ENCODE measurements at regions not wholly inside any gene's neighbourhood (a gene's known extent, or its start where the extent isn't known, plus 50 kb on each side); places are given as distances from the start of the nearest gene placed in this dataset.

DNA sequence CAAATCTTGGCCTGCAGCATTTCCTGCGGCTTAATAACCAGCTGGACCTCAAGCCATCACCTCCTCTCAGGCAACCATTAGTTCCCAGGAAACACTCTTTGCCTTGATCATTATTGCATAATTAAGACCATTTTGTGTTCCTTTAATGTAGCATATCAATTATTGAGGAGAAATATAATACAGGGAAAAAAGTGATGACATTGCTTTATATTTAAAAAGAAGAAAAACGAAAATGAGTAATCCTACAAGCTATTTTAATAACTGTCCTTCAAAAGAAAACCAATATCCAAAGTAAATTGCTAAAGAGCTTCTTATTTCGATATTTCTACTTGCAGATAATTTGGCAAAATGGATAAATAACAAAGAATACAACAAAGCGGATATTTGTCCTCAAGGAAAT, 1084.7 kb downstream of the EFNB2 start:
- H3K9me3 ChIP-seq (ENCODE audit: low read depth, low read length), result no peaks in the 10 kb centered on the region
- H3K36me3 ChIP-seq (ENCODE audit: insufficient read depth, low read length), result no peaks in the 10 kb centered on the region
- TF ChIP-seq POLR2AphosphoS5 (IDR thresholded peaks at IDR 0.05; ENCODE audit: borderline replicate concordance, low read depth, low read length) (no peak), EZH2 (IDR thresholded peaks at IDR 0.05) (no peak), FOXP2 (optimal IDR thresholded peaks at IDR 0.05; ENCODE audit: control extremely low read depth, extremely low read length, insufficient read depth) (no peak)
- H3K27ac ChIP-seq, result no peak overlapping the region
- no peak overlapping the region for H3K4me3 ChIP-seq
- no peak for DNase-seq (ENCODE audit: low read depth, low spot score)
- no peak overlapping the region for H3K9ac ChIP-seq (ENCODE audit: insufficient read length)

DNA sequence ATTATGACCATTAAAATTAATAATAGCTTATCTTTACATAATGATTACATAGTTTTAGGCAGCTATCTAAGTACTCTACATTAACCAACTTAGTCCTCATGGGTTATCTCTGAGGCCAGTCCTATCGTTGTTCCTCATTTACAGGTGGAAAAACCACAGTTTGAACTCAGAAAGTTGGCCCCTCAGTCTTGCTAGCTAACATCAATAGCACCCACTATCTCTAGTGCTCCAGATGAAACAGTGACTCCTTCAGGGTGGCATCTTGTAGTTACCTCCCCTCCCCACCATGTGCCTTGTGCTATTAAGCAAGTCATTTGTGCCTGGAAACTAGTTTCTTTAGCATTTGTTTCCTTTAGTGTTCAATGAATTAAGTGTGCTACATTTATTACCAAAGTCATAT, 1086.7 kb downstream of the EFNB2 start:
- DNase-seq (ENCODE audit: low read depth, low spot score), result no peak
- TF ChIP-seq FOXP2 (optimal IDR thresholded peaks at IDR 0.05; ENCODE audit: control extremely low read depth, extremely low read length, insufficient read depth) (no peak), EZH2 (IDR thresholded peaks at IDR 0.05) (no peak), POLR2AphosphoS5 (IDR thresholded peaks at IDR 0.05; ENCODE audit: borderline replicate concordance, low read depth, low read length) (no peak)
- H3K9me3 ChIP-seq (ENCODE audit: low read depth, low read length), result no peaks in the 10 kb centered on the region

DNA sequence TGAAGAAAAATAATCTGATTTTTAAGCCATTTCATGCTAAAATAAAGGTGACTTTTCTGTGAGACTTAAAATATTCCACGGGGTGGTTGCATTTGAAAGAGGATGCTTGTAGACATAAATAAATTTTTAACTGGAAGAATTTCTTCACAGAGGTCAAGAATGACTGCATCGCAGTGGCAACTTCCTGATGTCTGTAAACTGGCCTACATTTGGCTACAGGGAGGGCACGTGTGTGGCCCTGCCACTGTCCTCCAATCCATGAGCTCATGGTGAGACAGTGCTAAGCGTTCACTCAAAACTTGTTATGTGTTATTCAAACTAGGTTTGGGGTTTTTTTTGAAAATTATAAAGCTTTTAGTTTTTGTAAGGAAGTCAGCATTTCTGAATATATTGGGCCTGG, 1089.3 kb downstream of the EFNB2 start:
- TF ChIP-seq FOXP2 (optimal IDR thresholded peaks at IDR 0.05; ENCODE audit: control extremely low read depth, extremely low read length, insufficient read depth) (no peak), POLR2AphosphoS5 (IDR thresholded peaks at IDR 0.05; ENCODE audit: borderline replicate concordance, low read depth, low read length) (no peak), EZH2 (IDR thresholded peaks at IDR 0.05) (no peak)
- Histone ChIP-seq H3K9ac (ENCODE audit: insufficient read length) (no peak overlapping the region), H3K36me3 (ENCODE audit: insufficient read depth, low read length) (no peaks in the 10 kb centered on the region), H3K9me3 (ENCODE audit: low read depth, low read length) (no peaks in the 10 kb centered on the region), H3K27ac (no peak overlapping the region), H3K4me3 (no peak overlapping the region)
- DNase-seq (ENCODE audit: low read depth, low spot score), result no peak

More for the DNA sequence above, 1086.7 kb downstream of the EFNB2 start:
- H3K4me3 ChIP-seq, result no peak overlapping the region
- H3K36me3 ChIP-seq (ENCODE audit: insufficient read depth, low read length), result no peaks in the 10 kb centered on the region
- H3K27ac ChIP-seq, result no peak overlapping the region
- no peak overlapping the region for H3K9ac ChIP-seq (ENCODE audit: insufficient read length)

DNA sequence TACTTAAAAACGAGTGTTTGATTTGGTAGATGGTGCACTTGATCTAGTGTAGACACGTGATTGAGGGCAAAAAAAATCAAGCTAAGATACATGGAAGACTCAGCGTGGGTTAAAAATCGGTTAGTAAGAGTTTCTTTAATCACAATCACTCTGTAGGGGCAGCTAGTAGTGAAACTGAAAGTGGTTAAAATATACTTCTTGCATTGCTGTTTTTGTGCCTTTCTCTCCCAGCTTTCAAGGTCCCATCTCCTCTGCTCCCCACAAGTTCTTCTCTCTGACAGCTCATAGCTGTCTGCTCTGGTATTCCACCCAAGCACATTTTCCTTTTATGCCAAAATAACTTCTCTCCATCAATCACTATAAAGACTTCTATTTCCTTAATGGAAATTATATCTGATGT, 1089.7 kb downstream of the EFNB2 start:
- no peak overlapping the region for H3K27ac ChIP-seq
- no peak for TF ChIP-seq POLR2AphosphoS5 (IDR thresholded peaks at IDR 0.05; ENCODE audit: borderline replicate concordance, low read depth, low read length)
- TF ChIP-seq FOXP2 (optimal IDR thresholded peaks at IDR 0.05; ENCODE audit: control extremely low read depth, extremely low read length, insufficient read depth), result no peak
- no peak for TF ChIP-seq EZH2 (IDR thresholded peaks at IDR 0.05)
- DNase-seq (ENCODE audit: low read depth, low spot score), result no peak
- no peak overlapping the region for H3K4me3 ChIP-seq
- no peaks in the 10 kb centered on the region for H3K36me3 ChIP-seq (ENCODE audit: insufficient read depth, low read length)
- no peaks in the 10 kb centered on the region for H3K9me3 ChIP-seq (ENCODE audit: low read depth, low read length)
- H3K9ac ChIP-seq (ENCODE audit: insufficient read length), result no peak overlapping the region

DNA sequence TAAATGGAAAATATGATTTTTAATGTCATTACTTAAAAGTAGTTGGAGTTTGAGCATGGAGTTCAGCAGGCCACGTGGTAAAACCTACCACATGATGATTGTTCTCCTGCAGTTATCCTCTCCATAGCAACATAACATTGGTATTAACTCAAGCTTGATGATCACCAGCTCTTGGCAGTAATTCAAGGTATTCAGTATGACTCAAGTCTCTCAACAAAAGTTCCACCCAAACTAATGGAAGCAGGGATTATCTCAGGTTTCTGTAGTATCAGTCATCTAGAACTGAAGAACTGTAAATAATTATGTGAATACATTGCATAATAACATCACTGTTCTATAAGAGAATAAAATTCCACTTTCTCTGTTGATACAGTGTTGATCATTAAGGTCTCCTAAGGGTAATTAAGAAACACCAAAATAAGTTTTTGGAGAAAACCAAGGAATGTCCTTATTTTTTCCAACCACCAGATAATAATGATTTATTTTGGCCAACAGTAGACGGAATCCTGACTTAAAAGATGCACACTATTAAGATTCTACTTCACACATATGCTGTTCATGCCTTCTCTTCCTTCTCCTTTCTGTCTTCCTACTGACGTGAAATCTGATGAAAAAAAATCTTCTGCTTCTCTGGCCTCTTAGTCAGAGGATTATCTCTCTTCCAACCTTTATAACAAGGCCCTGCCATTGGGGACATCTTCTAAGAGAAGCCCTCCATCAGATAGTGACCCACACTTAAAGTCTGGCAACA, 1092.3 kb downstream of the EFNB2 start:
- H3K27ac ChIP-seq, result no peak overlapping the region
- TF ChIP-seq FOXP2 (optimal IDR thresholded peaks at IDR 0.05; ENCODE audit: control extremely low read depth, extremely low read length, insufficient read depth) (no peak), POLR2AphosphoS5 (IDR thresholded peaks at IDR 0.05; ENCODE audit: borderline replicate concordance, low read depth, low read length) (no peak), EZH2 (IDR thresholded peaks at IDR 0.05) (no peak)
- H3K36me3 ChIP-seq (ENCODE audit: insufficient read depth, low read length), result no peaks in the 10 kb centered on the region
- no peak overlapping the region for H3K9ac ChIP-seq (ENCODE audit: insufficient read length)
- DNase-seq (ENCODE audit: low read depth, low spot score), result no peak
- no peaks in the 10 kb centered on the region for H3K9me3 ChIP-seq (ENCODE audit: low read depth, low read length)
- H3K4me3 ChIP-seq, result no peak overlapping the region

DNA sequence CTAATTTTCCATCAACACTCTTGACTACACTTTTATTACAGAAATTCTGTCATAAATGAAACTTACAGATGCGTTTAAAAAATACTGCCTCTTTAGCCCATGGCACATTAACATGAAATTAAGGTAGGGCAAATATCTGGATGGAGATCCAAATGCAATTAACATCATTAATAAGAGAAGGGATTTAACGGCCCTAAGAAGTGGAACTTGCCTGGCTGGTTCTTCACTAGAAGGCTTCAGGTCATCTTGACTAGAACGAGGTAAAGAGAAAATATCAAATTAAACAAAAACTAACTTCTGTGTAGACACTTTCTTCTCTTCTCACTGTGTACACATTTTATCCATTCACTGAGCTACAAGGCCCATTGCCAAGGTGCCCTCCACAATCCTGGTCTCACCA, 1093.4 kb downstream of the EFNB2 start:
- no peak overlapping the region for H3K4me3 ChIP-seq
- no peaks in the 10 kb centered on the region for H3K36me3 ChIP-seq (ENCODE audit: insufficient read depth, low read length)
- no peak overlapping the region for H3K9ac ChIP-seq (ENCODE audit: insufficient read length)
- H3K9me3 ChIP-seq (ENCODE audit: low read depth, low read length), result no peaks in the 10 kb centered on the region
- TF ChIP-seq POLR2AphosphoS5 (IDR thresholded peaks at IDR 0.05; ENCODE audit: borderline replicate concordance, low read depth, low read length) (no peak), FOXP2 (optimal IDR thresholded peaks at IDR 0.05; ENCODE audit: control extremely low read depth, extremely low read length, insufficient read depth) (no peak), EZH2 (IDR thresholded peaks at IDR 0.05) (no peak)
- no peak overlapping the region for H3K27ac ChIP-seq
- DNase-seq (ENCODE audit: low read depth, low spot score), result no peak

DNA sequence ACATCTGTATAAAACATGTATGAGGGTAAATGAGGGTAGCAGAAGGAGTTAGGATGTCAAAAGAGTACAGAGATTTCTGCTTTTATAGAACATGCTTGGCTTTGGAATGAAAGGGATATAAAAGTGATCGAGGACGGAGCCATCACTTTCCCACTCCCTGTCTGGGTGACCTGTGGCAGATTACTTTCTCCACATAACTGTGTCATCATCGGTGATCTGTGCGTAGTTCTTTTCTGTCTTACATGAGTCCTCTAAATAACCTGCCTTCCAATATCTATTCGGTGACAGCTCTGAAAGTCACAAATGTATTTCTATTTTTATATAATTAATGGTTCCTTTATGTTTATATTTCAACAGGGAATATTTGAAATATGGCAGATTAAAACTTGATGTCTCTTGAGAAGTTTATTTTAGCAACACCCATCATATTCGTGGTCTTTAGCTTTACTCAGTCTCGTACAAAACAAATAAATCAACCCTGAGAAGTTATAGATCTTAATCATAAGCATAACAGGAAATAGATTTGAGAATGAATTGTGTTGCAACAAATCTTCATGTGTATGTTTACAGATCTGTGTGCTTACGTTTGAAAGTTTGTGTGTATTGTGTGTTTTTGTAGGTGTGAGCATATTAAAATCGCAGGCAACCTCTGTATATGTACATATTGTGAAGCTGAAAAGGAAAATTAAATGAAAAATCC, 1094.3 kb downstream of the EFNB2 start:
- H3K36me3 ChIP-seq (ENCODE audit: insufficient read depth, low read length), result no peaks in the 10 kb centered on the region
- TF ChIP-seq FOXP2 (optimal IDR thresholded peaks at IDR 0.05; ENCODE audit: control extremely low read depth, extremely low read length, insufficient read depth) (no peak), EZH2 (IDR thresholded peaks at IDR 0.05) (no peak), POLR2AphosphoS5 (IDR thresholded peaks at IDR 0.05; ENCODE audit: borderline replicate concordance, low read depth, low read length) (no peak)
- H3K4me3 ChIP-seq, result no peak overlapping the region
- no peak for DNase-seq (ENCODE audit: low read depth, low spot score)
- H3K9ac ChIP-seq (ENCODE audit: insufficient read length), result no peak overlapping the region
- H3K27ac ChIP-seq, result no peak overlapping the region
- H3K9me3 ChIP-seq (ENCODE audit: low read depth, low read length), result no peaks in the 10 kb centered on the region

DNA sequence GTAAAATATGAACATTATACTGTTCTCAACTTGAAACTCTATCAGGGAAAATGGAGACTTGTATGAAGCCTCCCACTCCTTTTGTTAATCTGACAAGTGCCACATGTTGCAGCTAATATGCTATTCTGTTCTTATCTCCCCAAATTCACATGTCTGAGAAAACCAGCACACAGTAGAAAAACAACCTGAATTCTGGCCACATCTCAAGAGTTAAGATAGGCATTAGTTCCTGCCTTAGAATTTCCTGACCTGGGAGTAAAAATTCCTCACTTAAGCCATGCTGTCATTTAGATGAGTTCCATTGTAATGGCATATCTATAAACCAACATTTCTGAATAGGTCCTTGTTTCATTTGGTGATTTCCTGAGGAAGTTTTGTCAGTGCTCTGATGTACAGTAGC, 1098.5 kb downstream of the EFNB2 start:
- Histone ChIP-seq H3K36me3 (ENCODE audit: insufficient read depth, low read length) (no peaks in the 10 kb centered on the region), H3K4me3 (no peak overlapping the region), H3K9me3 (ENCODE audit: low read depth, low read length) (no peaks in the 10 kb centered on the region), H3K9ac (ENCODE audit: insufficient read length) (no peak overlapping the region), H3K27ac (no peak overlapping the region)
- DNase-seq (ENCODE audit: low read depth, low spot score), result no peak
- TF ChIP-seq FOXP2 (optimal IDR thresholded peaks at IDR 0.05; ENCODE audit: control extremely low read depth, extremely low read length, insufficient read depth), result no peak
- TF ChIP-seq EZH2 (IDR thresholded peaks at IDR 0.05), result no peak
- no peak for TF ChIP-seq POLR2AphosphoS5 (IDR thresholded peaks at IDR 0.05; ENCODE audit: borderline replicate concordance, low read depth, low read length)

Measured in SK-N-MC (cell line).